Right ventricle myocardium superior (tissue), 1 donor: ENCODE measurements at regions not wholly inside any gene's neighbourhood (a gene's known extent, or its start where the extent isn't known, plus 50 kb on each side); places are given as distances from the start of the nearest gene placed in this dataset.
A peak's percentile ranks its signal among the peaks of the same experiment; 100 is the strongest.

Source experiments
- ATAC-seq: fragments of 200-7000 bp; cut with Tn5 transposase; one replicate; pipeline ENCODE4 v1.9.1; 2020; ENCODE audit warnings: mild to moderate bottlenecking; ENCODE audit not compliant: poor library complexity
- DNase-seq: peaks from one replicate; pipeline ENCODE4 v3.0.0-alpha.2; 2020
- intact Hi-C: fragments of 100-400 bp; cut with DNase I; formaldehyde crosslinking; loops from one replicate; pipeline ENCODE4 v1.11.2; 2022
- donor health status: DM: no; HTN: yes; CAD: no; lungs with severe emphysema.

- intact Hi-C loops, result no loop called here
- ATAC-seq, result no peak
- no peak for DNase-seq
These were observed 369.1 kb downstream of the MCTP2 start for GRCh38 chr15:94600505-94600904.

GRCh38 chr15:94602754-94603470 lies 371.6 kb downstream of the MCTP2 start:
- no peak for ATAC-seq

GRCh38 chr15:94606286-94606685 lies 374.9 kb downstream of the MCTP2 start:
- ATAC-seq (no peak), DNase-seq (no peak)
- intact Hi-C loops, result no loop called here

More at GRCh38 chr15:94602754-94603470, 371.6 kb downstream of the MCTP2 start:
- intact Hi-C loops, result no loop called here
- DNase-seq, result no peak

GRCh38 chr15:94607176-94607654 lies 375.9 kb downstream of the MCTP2 start:
- intact Hi-C loops, result no loop called here
- peak; percentile 81 for ATAC-seq

GRCh38 chr15:94610069-94610468 lies 378.7 kb downstream of the MCTP2 start:
- ATAC-seq (no peak), DNase-seq (no peak)
- intact Hi-C loops, result no loop called here

More at GRCh38 chr15:94607176-94607654, 375.9 kb downstream of the MCTP2 start:
- DNase-seq, result peak; percentile 63

- ATAC-seq, result no peak
- intact Hi-C loops, result no loop called here
- DNase-seq, result no peak
These were observed 379.1 kb downstream of the MCTP2 start for GRCh38 chr15:94610485-94610884.

- intact Hi-C loops, result no loop called here
- DNase-seq (no peak), ATAC-seq (no peak)
These were observed 380.3 kb downstream of the MCTP2 start for GRCh38 chr15:94611656-94612055.

GRCh38 chr15:94615688-94616087 lies 384.3 kb downstream of the MCTP2 start:
- ATAC-seq (no peak), DNase-seq (no peak)
- intact Hi-C loops, result no loop called here

- no peak for ATAC-seq
- intact Hi-C loops, result no loop called here
- no peak for DNase-seq
These were observed 389.3 kb downstream of the MCTP2 start for GRCh38 chr15:94620632-94621031.

- intact Hi-C loops, result no loop called here
- ATAC-seq (no peak), DNase-seq (no peak)
These were observed 390.4 kb downstream of the MCTP2 start for GRCh38 chr15:94621736-94622135.

- ATAC-seq (no peak), DNase-seq (no peak)
- intact Hi-C loops, result no loop called here
These were observed 395.6 kb downstream of the MCTP2 start for GRCh38 chr15:94626949-94627348.

- intact Hi-C loops, result no loop called here
- no peak for DNase-seq
- no peak for ATAC-seq
These were observed 400.2 kb downstream of the MCTP2 start for GRCh38 chr15:94631608-94632007.

GRCh38 chr15:94638183-94638582 lies 406.8 kb downstream of the MCTP2 start:
- DNase-seq (no peak), ATAC-seq (no peak)
- intact Hi-C loops, result no loop called here

- intact Hi-C loops, result no loop called here
- ATAC-seq, result no peak
- DNase-seq, result no peak
These were observed 408.3 kb downstream of the MCTP2 start for GRCh38 chr15:94639701-94640100.

- intact Hi-C loops, result no loop called here
- ATAC-seq (no peak), DNase-seq (no peak)
These were observed 413.1 kb downstream of the MCTP2 start for GRCh38 chr15:94644433-94644832.

- DNase-seq (no peak), ATAC-seq (no peak)
- intact Hi-C loops, result no loop called here
These were observed 421.7 kb downstream of the MCTP2 start for GRCh38 chr15:94653071-94653470.

GRCh38 chr15:94655249-94655880 lies 424.0 kb downstream of the MCTP2 start:
- DNase-seq (no peak), ATAC-seq (no peak)
- intact Hi-C loops, result no loop called here

- DNase-seq, result no peak
- intact Hi-C loops, result no loop called here
- no peak for ATAC-seq
These were observed 434.5 kb downstream of the MCTP2 start for GRCh38 chr15:94665676-94666441.

GRCh38 chr15:94666553-94666952 lies 435.2 kb downstream of the MCTP2 start:
- DNase-seq, result no peak
- no peak for ATAC-seq
- intact Hi-C loops, result no loop called here

- DNase-seq (no peak), ATAC-seq (no peak)
- intact Hi-C loops, result no loop called here
These were observed 435.7 kb downstream of the MCTP2 start for GRCh38 chr15:94667109-94667508.
